Activated CD8-positive, alpha-beta memory T cell treated with anti-CD3 and anti-CD28 coated beads, Interleukin-2, amount 10 ng/mL, durations not matched to agents 7 days and 5 days (primary cell): ENCODE measurements at regions not wholly inside any gene's neighbourhood (a gene's known extent, or its start where the extent isn't known, plus 50 kb on each side); places are given as distances from the start of the nearest gene placed in this dataset.

Experiments
- ATAC-seq: fragments of 150-1000 bp; cut with Tn5 transposase; one replicate; pipeline ENCODE4 v1.10.0; 2021; ENCODE audit warnings: moderate library complexity
- CTCF ChIA-PET: fragments of 350-600 bp; sonication (Branson Sonifier 250); formaldehyde crosslinking; loops from one replicate; lab custom pipeline; 2021; ENCODE audit warnings: antibody characterized with exemption; lab: Charles Lee
- DNase-seq: peaks from one replicate; pipeline ENCODE4 v3.0.0-alpha.2; 2020
- H3K27ac Mint-ChIP-seq: one replicate; pipeline ENCODE4 v1.8.0; 2021; ENCODE audit warnings: mild to moderate bottlenecking, mixed read lengths
- H3K27me3 Mint-ChIP-seq: one replicate; pipeline ENCODE4 v1.8.0; 2021; ENCODE audit warnings: mixed read lengths
- H3K36me3 Mint-ChIP-seq: one replicate; pipeline ENCODE4 v1.8.0; 2021; ENCODE audit warnings: mild to moderate bottlenecking, mixed read lengths
- H3K4me1 Mint-ChIP-seq: one replicate; pipeline ENCODE4 v1.8.0; 2021; ENCODE audit warnings: mixed read lengths
- H3K4me3 Mint-ChIP-seq: one replicate; pipeline ENCODE4 v1.8.0; 2021; ENCODE audit warnings: mild to moderate bottlenecking, moderate library complexity, mixed read lengths
- H3K9me3 Mint-ChIP-seq: one replicate; pipeline ENCODE4 v1.8.0; 2022; ENCODE audit warnings: low read depth, mixed read lengths

DNA sequence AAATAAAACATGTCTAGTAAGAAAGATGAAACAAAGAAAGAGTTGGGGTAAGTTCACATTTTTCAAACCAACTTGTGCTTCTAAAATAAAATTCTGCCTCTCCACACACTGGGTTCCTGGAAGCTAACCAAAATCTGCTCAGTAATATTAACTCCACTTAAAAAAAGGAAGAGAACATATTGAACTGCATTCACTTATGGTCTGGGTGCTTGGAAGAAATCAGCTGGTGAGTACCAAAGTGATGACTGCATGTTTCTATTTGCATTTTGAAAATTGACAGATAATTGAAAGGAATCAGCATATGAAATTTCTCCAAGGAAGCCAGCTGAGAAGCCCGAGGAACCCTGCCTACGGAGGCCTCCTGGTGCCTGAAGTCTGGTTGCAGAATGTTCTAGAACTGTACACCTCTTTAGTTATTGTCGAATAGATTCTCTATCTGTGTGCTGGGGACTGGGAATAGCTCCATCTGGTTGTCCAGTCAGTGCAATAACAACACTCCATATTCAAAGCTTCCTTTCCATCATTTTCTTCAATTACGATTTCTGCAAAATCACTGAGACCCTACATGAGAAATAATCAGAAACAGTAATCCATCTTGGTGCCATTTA lies 836.1 kb downstream of the VRK1 start:
- Mint-ChIP-seq H3K36me3 (peaks cover 3% of the 10 kb centered on the region), H3K4me3 (no peak overlapping the region), H3K27me3 (peaks cover 2% of the 10 kb centered on the region), H3K9me3 (no peaks in the 10 kb centered on the region), H3K27ac (no peak overlapping the region), H3K4me1 (peaks cover 32% of the 10 kb centered on the region)
- CTCF ChIA-PET, result no interaction called here
- DNase-seq (no peak), ATAC-seq (no peak)

DNA sequence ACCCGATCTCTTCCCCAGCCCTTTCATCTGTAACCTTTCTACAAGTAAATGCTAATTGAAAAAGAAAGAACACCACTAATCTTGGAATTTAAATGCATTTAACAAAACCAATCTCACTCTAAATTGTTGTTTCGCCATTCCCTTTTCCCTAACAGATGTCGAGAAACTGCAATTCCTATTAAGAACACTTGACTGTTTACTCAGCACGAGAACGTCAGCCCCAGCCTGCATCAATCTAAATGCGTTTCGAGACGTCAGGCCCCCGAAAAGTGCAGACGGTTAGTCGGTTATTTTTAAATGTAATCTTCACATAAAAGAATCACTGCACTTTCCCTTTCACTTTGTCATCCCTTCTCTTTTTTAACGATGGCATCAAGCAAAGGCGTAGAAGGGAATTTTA lies 837.6 kb downstream of the VRK1 start:
- CTCF ChIA-PET, result interaction anchor here (1.4 kb wide), 1 partner anchor 9 kb away, joined by 3 read pairs; no protein-coding TSS in a partner anchor
- Mint-ChIP-seq H3K4me3 (peak overlapping the region; percentile 71), H3K9me3 (no peaks in the 10 kb centered on the region), H3K27me3 (peaks cover 2% of the 10 kb centered on the region), H3K4me1 (peaks cover 47% of the 10 kb centered on the region), H3K27ac (peak overlapping the region; percentile 66), H3K36me3 (peaks cover 3% of the 10 kb centered on the region)
- ATAC-seq (peak; percentile 39), DNase-seq (peak; percentile 54)

DNA sequence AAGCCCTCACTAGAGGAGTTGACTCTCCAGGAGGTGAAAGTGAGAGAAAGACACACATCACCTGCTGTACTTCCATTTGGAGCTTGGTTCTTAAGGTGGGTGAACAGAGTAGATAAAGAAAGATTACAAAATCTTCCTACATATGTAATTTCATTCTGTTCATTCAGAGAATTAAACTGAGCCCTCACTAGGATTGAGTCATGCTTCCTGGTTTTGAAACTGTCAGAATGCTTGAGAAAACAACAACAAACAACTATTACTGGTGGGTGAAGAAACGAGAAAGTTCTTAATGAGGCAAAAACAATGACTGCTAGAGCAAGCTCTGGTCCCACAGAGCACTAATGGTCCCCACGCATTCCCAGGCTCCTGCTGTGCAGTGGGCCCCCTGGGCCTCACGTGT lies 841.7 kb downstream of the VRK1 start:
- Mint-ChIP-seq H3K9me3 (no peaks in the 10 kb centered on the region), H3K4me3 (no peak overlapping the region), H3K27ac (peak overlapping the region; percentile 74), H3K36me3 (peaks cover 7% of the 10 kb centered on the region), H3K4me1 (peaks cover 50% of the 10 kb centered on the region), H3K27me3 (peaks cover 4% of the 10 kb centered on the region)
- DNase-seq (no peak), ATAC-seq (peak; percentile 47)
- CTCF ChIA-PET, result no interaction called here

GRCh38 chr14:97640031-97640430 lies 842.8 kb downstream of the VRK1 start:
- Mint-ChIP-seq H3K9me3 (no peaks in the 10 kb centered on the region), H3K27ac (peak overlapping the region; percentile 3), H3K4me3 (no peak overlapping the region), H3K4me1 (peaks cover 39% of the 10 kb centered on the region), H3K27me3 (peaks cover 4% of the 10 kb centered on the region), H3K36me3 (peaks cover 7% of the 10 kb centered on the region)
- no peak for ATAC-seq
- DNase-seq, result no peak
- CTCF ChIA-PET, result interaction anchor here (1.0 kb wide), 1 partner anchor 339 kb away, joined by 3 read pairs; no protein-coding TSS in a partner anchor

- DNase-seq, result no peak
- H3K4me3 Mint-ChIP-seq, result no peak overlapping the region
Measured at GRCh38 chr14:97641827-97642226, 844.6 kb downstream of the VRK1 start.

DNA sequence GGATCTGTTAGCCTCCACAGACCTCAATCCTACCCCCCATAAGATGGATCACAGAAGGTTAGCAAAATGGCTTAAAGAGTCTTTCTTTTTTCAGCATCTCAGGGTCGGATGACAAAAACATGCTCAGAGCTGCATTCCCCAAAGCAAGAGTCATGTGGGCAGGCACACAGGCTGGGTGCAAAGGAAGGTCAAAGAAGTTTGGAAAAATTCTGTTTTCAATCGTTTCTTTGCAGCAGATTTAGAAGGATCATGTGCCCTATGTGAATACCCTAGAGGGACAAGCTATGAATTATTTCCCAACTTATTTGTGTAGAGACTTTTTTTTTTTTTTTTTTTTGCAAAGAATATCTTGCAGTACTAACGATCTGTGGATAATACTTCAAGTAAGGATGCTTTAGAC lies 845.4 kb downstream of the VRK1 start:
- no peak overlapping the region for H3K4me3 Mint-ChIP-seq
- no peak for ATAC-seq
- no peaks in the 10 kb centered on the region for H3K9me3 Mint-ChIP-seq
- H3K27me3 Mint-ChIP-seq, result peaks cover 4% of the 10 kb centered on the region
- no peak overlapping the region for H3K27ac Mint-ChIP-seq
- CTCF ChIA-PET, result interaction anchor here (0.5 kb wide), 1 partner anchor 168 kb away, joined by 3 read pairs; no protein-coding TSS in a partner anchor
- H3K4me1 Mint-ChIP-seq, result peaks cover 27% of the 10 kb centered on the region
- DNase-seq, result no peak
- peaks cover 7% of the 10 kb centered on the region for H3K36me3 Mint-ChIP-seq

More at GRCh38 chr14:97641827-97642226, 844.6 kb downstream of the VRK1 start:
- Mint-ChIP-seq H3K27ac (no peak overlapping the region), H3K36me3 (peaks cover 7% of the 10 kb centered on the region), H3K27me3 (peaks cover 4% of the 10 kb centered on the region), H3K4me1 (peaks cover 34% of the 10 kb centered on the region), H3K9me3 (no peaks in the 10 kb centered on the region)
- ATAC-seq, result no peak
- CTCF ChIA-PET, result no interaction called here

DNA sequence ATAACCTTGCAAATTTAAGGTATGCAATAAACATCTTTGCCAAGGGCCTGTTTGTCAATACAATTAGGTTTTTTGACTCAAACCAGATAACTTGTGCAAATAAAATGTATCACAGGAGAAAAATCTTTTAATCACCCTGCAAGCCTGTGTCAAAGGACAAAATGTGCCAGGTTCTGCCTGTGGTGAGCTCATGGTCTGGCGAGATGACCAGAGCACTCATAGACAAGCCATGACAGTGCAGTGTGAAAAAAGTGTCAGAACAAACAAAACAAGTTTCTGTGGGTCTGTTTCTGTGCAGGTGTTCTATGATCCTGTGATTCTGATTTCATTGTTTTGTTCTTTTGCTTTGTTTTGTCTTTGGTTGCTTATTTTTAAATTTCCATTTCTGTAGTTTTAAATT lies 847.2 kb downstream of the VRK1 start:
- H3K9me3 Mint-ChIP-seq, result no peaks in the 10 kb centered on the region
- CTCF ChIA-PET, result interaction anchor here (1.0 kb wide), 1 partner anchor 43 kb away, joined by 3 read pairs; no protein-coding TSS in a partner anchor

DNA sequence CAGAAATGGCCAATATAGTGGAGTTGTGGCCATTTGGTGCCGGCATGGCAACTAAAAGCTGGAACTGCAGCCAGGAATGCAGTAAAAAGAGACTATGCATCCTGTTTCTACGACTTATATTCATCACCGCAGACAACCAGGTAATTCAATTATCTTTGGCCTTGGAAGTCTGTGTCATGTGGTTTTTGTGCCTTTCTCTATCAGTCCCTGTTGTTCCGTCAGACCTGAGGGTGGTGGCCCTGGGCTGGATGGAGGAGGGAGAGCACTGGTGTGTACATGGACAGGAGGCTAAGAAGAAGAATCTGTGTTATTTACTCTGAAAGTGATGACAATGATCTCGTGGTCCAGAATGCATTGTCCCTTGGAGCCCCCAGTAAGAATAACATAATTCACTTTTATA lies 852.6 kb downstream of the VRK1 start:
- no peaks in the 10 kb centered on the region for H3K9me3 Mint-ChIP-seq
- peaks cover 2% of the 10 kb centered on the region for H3K36me3 Mint-ChIP-seq
- CTCF ChIA-PET, result no interaction called here
- no peak overlapping the region for H3K4me3 Mint-ChIP-seq
- ATAC-seq, result no peak
- H3K4me1 Mint-ChIP-seq, result no peaks in the 10 kb centered on the region
- DNase-seq, result no peak
- no peaks in the 10 kb centered on the region for H3K27me3 Mint-ChIP-seq
- H3K27ac Mint-ChIP-seq, result no peak overlapping the region

More for the DNA sequence above, 847.2 kb downstream of the VRK1 start:
- no peak overlapping the region for H3K4me3 Mint-ChIP-seq
- DNase-seq (no peak), ATAC-seq (no peak)
- no peak overlapping the region for H3K27ac Mint-ChIP-seq
- H3K4me1 Mint-ChIP-seq, result peaks cover 10% of the 10 kb centered on the region
- H3K36me3 Mint-ChIP-seq, result peaks cover 7% of the 10 kb centered on the region
- peaks cover 4% of the 10 kb centered on the region for H3K27me3 Mint-ChIP-seq

- ATAC-seq (no peak), DNase-seq (no peak)
- no peak overlapping the region for H3K4me3 Mint-ChIP-seq
- no peaks in the 10 kb centered on the region for H3K9me3 Mint-ChIP-seq
- no peaks in the 10 kb centered on the region for H3K27me3 Mint-ChIP-seq
- CTCF ChIA-PET, result no interaction called here
- no peaks in the 10 kb centered on the region for H3K36me3 Mint-ChIP-seq
- H3K4me1 Mint-ChIP-seq, result no peaks in the 10 kb centered on the region
- no peak overlapping the region for H3K27ac Mint-ChIP-seq
Measured at GRCh38 chr14:97655169-97655948, 858.2 kb downstream of the VRK1 start.

GRCh38 chr14:97657609-97658008 lies 860.4 kb downstream of the VRK1 start:
- H3K4me1 Mint-ChIP-seq, result no peaks in the 10 kb centered on the region
- H3K36me3 Mint-ChIP-seq, result no peaks in the 10 kb centered on the region
- no peaks in the 10 kb centered on the region for H3K9me3 Mint-ChIP-seq
- no peak for DNase-seq
- H3K27ac Mint-ChIP-seq, result no peak overlapping the region
- no peaks in the 10 kb centered on the region for H3K27me3 Mint-ChIP-seq
- no peak overlapping the region for H3K4me3 Mint-ChIP-seq
- ATAC-seq, result no peak
- CTCF ChIA-PET, result interaction anchor here (1.5 kb wide), 1 partner anchor 40 kb away, joined by 4 read pairs; no protein-coding TSS in a partner anchor

GRCh38 chr14:97687944-97688630 lies 890.9 kb downstream of the VRK1 start:
- H3K36me3 Mint-ChIP-seq, result peaks cover 2% of the 10 kb centered on the region
- DNase-seq, result no peak
- H3K27ac Mint-ChIP-seq, result no peak overlapping the region
- CTCF ChIA-PET, result no interaction called here
- peaks cover 10% of the 10 kb centered on the region for H3K4me1 Mint-ChIP-seq
- H3K9me3 Mint-ChIP-seq, result no peaks in the 10 kb centered on the region
- no peaks in the 10 kb centered on the region for H3K27me3 Mint-ChIP-seq
- no peak overlapping the region for H3K4me3 Mint-ChIP-seq
- no peak for ATAC-seq

GRCh38 chr14:97688631-97689336 lies 891.6 kb downstream of the VRK1 start:
- CTCF ChIA-PET, result no interaction called here
- H3K36me3 Mint-ChIP-seq, result peaks cover 2% of the 10 kb centered on the region
- H3K4me1 Mint-ChIP-seq, result peaks cover 10% of the 10 kb centered on the region
- no peaks in the 10 kb centered on the region for H3K27me3 Mint-ChIP-seq
- ATAC-seq (no peak), DNase-seq (no peak)
- H3K4me3 Mint-ChIP-seq, result no peak overlapping the region
- no peak overlapping the region for H3K27ac Mint-ChIP-seq
- H3K9me3 Mint-ChIP-seq, result no peaks in the 10 kb centered on the region

- H3K4me1 Mint-ChIP-seq, result peaks cover 6% of the 10 kb centered on the region
- H3K9me3 Mint-ChIP-seq, result peaks cover 2% of the 10 kb centered on the region
- H3K27me3 Mint-ChIP-seq, result no peaks in the 10 kb centered on the region
- no peak for ATAC-seq
- CTCF ChIA-PET, result no interaction called here
- no peak overlapping the region for H3K27ac Mint-ChIP-seq
- no peak for DNase-seq
- H3K4me3 Mint-ChIP-seq, result no peak overlapping the region
- peaks cover 5% of the 10 kb centered on the region for H3K36me3 Mint-ChIP-seq
Measured at GRCh38 chr14:97692084-97692483, 894.9 kb downstream of the VRK1 start.
